ENCODE measurements at regions not wholly inside any gene's neighbourhood (a gene's known extent, or its start where the extent isn't known, plus 50 kb on each side); places are given as distances from the start of the nearest gene placed in this dataset.

DNA sequence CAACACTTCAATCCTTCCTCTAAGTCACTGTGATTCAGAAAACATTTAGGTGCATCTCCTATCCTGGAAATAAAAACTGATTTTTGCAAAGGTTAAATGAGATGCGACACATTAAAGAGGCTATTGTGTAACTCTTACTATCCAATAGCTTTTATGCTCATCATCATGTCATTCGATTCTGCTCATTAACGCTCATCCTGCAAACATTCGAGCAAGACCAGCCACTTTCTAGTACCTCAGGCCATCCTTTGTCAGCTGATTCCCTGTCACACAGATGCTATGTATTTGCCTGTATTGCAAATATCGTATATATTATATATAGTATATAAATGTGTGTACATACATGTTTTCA lies 131.6 kb downstream of the TLR5 start:
- no peak for TF ChIP-seq GATA2 (IDR thresholded peaks at IDR 0.05; ENCODE audit: low read depth, low read length)
- no peak for TF ChIP-seq GATA3 (IDR thresholded peaks at IDR 0.05; ENCODE audit: low read depth, low read length)
